NT2/D1 (cell line): ENCODE measurements at regions not wholly inside any gene's neighbourhood (a gene's known extent, or its start where the extent isn't known, plus 50 kb on each side); places are given as distances from the start of the nearest gene placed in this dataset.

Experiments
- DNase-seq: peaks from one replicate; pipeline ENCODE4 v3.0.0-alpha.2; 2011; ENCODE audit warnings: low read depth, low spot score
- H3K27me3 ChIP-seq: 2 replicates; pipeline ENCODE4 v1.6.0; 2011; ENCODE audit warnings: mild to moderate bottlenecking; ENCODE audit not compliant: insufficient read length, insufficient read depth
- H3K36me3 ChIP-seq: 2 replicates; pipeline ENCODE4 v1.6.1; 2011; ENCODE audit warnings: mild to moderate bottlenecking, low read length, mixed read lengths; ENCODE audit not compliant: insufficient read depth, insufficient read length
- H3K4me1 ChIP-seq: 2 replicates; pipeline ENCODE4 v1.5.1; 2011; ENCODE audit not compliant: insufficient read depth, insufficient read length
- H3K4me3 ChIP-seq: 2 replicates; pipeline ENCODE4 v1.5.1; 2011; ENCODE audit warnings: low read depth; ENCODE audit not compliant: insufficient read length
- H3K9ac ChIP-seq: 2 replicates; pipeline ENCODE4 v1.6.0; 2011; ENCODE audit warnings: low read depth; ENCODE audit not compliant: insufficient read length
- H3K9me3 ChIP-seq: 2 replicates; pipeline ENCODE4 v1.5.1; 2011; ENCODE audit warnings: mild to moderate bottlenecking, low read length; ENCODE audit not compliant: insufficient read depth
- SUZ12 ChIP-seq: IDR thresholded peaks from 2 replicates; pipeline ENCODE4 v1.6.1; 2011; ENCODE audit not compliant: insufficient read length, insufficient read depth; ENCODE audit errors: extremely low read depth
- YY1 ChIP-seq: IDR thresholded peaks from 2 replicates; pipeline ENCODE4 v1.6.1; 2011; ENCODE audit not compliant: insufficient read length, insufficient read depth
- ZNF274 ChIP-seq: IDR thresholded peaks from 2 replicates; pipeline ENCODE4 v1.6.1; 2011; ENCODE audit warnings: mild to moderate bottlenecking, low read depth, low read length

DNA sequence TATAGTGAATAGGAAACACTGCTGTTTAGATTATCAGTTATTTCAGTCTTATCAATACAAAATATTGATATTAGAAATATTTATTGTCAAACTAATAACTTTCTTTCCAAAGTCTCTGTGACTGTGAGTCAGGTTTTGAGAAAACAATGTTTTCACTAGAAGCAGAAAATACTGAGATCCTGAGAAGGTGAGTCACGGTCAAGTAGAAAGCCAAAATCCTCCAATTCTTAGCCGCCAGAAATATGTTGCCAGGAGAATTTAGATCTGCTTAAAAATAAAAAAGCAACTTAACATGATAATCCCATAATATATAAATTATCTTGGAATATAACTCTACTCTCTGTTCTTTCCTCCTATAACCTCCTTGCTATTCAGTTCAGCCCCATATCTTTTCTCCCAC lies 181.9 kb upstream of the NRXN1 start:
- Histone ChIP-seq H3K4me1 (no peaks in the 10 kb centered on the region), H3K36me3 (no peaks in the 10 kb centered on the region), H3K9ac (no peak overlapping the region), H3K27me3 (no peaks in the 10 kb centered on the region), H3K9me3 (no peaks in the 10 kb centered on the region), H3K4me3 (no peak overlapping the region)
- TF ChIP-seq ZNF274: no peak
- DNase-seq: no peak

DNA sequence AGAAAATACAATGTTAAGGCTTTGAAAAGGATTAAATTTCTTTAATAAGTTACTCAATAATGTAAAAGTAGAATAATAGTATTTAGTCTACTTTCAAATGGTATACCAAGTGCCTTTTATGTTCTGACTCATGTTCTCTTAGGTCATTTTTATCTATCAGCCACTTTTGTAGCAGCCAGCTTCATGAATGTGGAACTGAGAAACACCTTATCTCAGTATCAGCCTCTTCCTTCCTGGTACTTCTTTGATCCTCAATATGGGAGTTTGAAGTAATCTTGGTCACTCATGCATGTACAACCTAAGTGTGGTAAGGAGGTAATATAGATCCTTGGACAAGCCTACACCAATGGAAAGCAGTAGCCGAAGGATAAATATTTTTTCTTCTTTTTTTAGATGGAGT lies 180.4 kb upstream of the NRXN1 start:
- H3K36me3 ChIP-seq: no peaks in the 10 kb centered on the region
- H3K4me3 ChIP-seq: no peak overlapping the region
- H3K4me1 ChIP-seq: no peaks in the 10 kb centered on the region
- no peak overlapping the region for H3K9ac ChIP-seq
- no peaks in the 10 kb centered on the region for H3K27me3 ChIP-seq
- TF ChIP-seq SUZ12 (no peak), YY1 (no peak), ZNF274 (no peak)
- no peak for DNase-seq
- no peaks in the 10 kb centered on the region for H3K9me3 ChIP-seq

DNA sequence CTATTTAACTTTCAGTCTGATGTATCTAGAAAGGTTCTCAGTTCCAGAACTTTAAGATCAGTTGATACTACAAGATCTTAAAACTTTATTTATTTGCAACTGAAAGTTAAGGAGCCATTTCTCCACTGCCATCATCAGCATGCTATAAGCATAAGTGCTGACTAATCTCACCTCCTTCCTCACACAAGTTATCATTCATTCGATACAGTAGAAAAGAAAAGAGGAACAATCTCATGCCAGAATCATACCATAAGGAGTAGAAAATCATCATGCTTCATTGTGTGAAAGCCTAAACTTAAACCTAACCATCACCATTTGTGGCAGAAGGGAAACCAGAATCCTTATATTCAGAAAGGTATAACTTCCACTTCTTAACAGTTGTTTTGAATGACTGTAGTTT lies 176.6 kb upstream of the NRXN1 start:
- DNase-seq: no peak
- Histone ChIP-seq H3K4me1 (no peaks in the 10 kb centered on the region), H3K27me3 (no peaks in the 10 kb centered on the region), H3K36me3 (no peaks in the 10 kb centered on the region), H3K9ac (no peak overlapping the region), H3K9me3 (no peaks in the 10 kb centered on the region), H3K4me3 (no peak overlapping the region)
- TF ChIP-seq ZNF274 (no peak), YY1 (no peak), SUZ12 (no peak)

GRCh38 chr2:51201295-51201694 lies 169.4 kb upstream of the NRXN1 start:
- H3K36me3 ChIP-seq: no peaks in the 10 kb centered on the region
- no peak overlapping the region for H3K4me3 ChIP-seq
- no peaks in the 10 kb centered on the region for H3K9me3 ChIP-seq
- H3K9ac ChIP-seq: no peak overlapping the region
- no peaks in the 10 kb centered on the region for H3K27me3 ChIP-seq
- H3K4me1 ChIP-seq: no peaks in the 10 kb centered on the region
- no peak for DNase-seq
- TF ChIP-seq SUZ12 (no peak), YY1 (no peak), ZNF274 (no peak)

GRCh38 chr2:51194656-51195055 lies 162.7 kb upstream of the NRXN1 start:
- TF ChIP-seq ZNF274 (no peak), SUZ12 (no peak), YY1 (no peak)

DNA sequence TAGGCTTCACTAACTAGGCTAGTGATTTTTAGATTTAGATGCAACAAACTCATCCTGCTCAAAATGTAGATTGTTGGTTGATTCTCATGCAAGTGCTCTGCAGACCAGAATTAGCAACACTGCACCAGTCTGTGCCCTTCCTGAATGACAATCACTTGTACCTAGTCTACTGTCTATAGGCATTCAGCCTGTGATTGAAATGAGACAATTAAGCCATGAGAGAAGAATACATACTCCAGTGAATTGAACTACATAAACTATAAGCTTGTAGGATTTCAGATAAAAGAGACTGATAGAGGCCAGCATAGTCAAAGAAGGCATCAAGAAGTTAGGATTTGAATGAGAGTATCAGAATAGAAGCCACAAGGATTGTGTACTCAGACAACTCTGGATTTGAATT lies 138.3 kb upstream of the NRXN1 start:
- no peak for TF ChIP-seq SUZ12
- no peak for TF ChIP-seq ZNF274
- no peak for TF ChIP-seq YY1
- Histone ChIP-seq H3K9ac (no peak overlapping the region), H3K9me3 (no peaks in the 10 kb centered on the region), H3K4me1 (no peaks in the 10 kb centered on the region), H3K4me3 (no peak overlapping the region), H3K27me3 (no peaks in the 10 kb centered on the region), H3K36me3 (no peaks in the 10 kb centered on the region)
- DNase-seq: no peak

More at GRCh38 chr2:51194656-51195055, 162.7 kb upstream of the NRXN1 start:
- H3K9me3 ChIP-seq: peaks cover 5% of the 10 kb centered on the region; the same call in 1 of the 2 replicates
- no peaks in the 10 kb centered on the region for H3K36me3 ChIP-seq
- DNase-seq: no peak
- no peaks in the 10 kb centered on the region for H3K4me1 ChIP-seq
- H3K4me3 ChIP-seq: no peak overlapping the region
- no peak overlapping the region for H3K9ac ChIP-seq
- no peaks in the 10 kb centered on the region for H3K27me3 ChIP-seq

DNA sequence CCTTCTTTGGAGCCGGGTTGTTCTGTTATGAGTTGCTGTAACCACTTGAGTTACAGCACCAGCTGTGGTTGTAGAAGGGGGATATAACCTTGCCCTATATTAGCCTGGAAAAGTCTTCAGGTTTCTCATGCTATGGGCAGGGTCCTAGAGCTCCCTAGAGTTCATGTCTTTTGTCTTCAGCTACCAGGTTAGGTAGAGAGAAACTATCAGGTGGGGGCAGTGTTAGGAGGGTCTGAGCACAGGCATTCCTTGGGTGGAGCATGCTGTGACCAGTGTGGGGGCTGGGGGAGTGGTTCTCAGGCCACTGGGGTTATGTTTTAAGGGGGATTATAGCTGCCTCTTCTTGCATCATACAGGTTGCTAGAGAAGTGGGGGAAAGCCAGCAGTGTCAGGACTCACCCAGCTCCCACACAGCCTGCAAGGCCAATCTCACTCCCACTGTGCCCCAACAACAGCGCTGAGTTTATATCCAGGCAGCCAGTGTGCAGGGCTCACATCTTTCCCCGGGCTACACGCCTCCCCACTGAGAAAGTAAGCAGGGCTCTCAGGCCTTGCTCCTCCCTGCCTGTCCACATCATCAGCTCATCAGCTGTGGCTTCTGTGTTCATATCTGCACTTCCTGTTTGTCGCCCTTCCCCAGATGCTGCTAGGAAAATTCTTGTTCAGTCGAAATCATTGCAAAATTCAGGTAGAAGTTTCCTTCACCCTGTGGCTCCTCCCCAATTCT lies 133.8 kb upstream of the NRXN1 start:
- no peaks in the 10 kb centered on the region for H3K9me3 ChIP-seq
- DNase-seq: no peak
- H3K27me3 ChIP-seq: no peaks in the 10 kb centered on the region
- H3K4me3 ChIP-seq: no peak overlapping the region
- no peaks in the 10 kb centered on the region for H3K36me3 ChIP-seq
- H3K4me1 ChIP-seq: no peaks in the 10 kb centered on the region
- TF ChIP-seq YY1 (no peak), SUZ12 (no peak), ZNF274 (no peak)
- H3K9ac ChIP-seq: no peak overlapping the region
